Epithelial cell of esophagus (primary cell): ENCODE measurements at regions not wholly inside any gene's neighbourhood (a gene's known extent, or its start where the extent isn't known, plus 50 kb on each side); places are given as distances from the start of the nearest gene placed in this dataset.

ENCODE experiments used
- DNase-seq: peaks from one replicate; pipeline ENCODE4 v3.0.0; 2010; ENCODE audit warnings: low read depth
- H3K4me3 ChIP-seq: 2 replicates; pipeline ENCODE4 v1.5.1; 2011; ENCODE audit warnings: mild to moderate bottlenecking, low read length, control low read depth
- TF ChIP-seq, protein P1 (sequence below): IDR thresholded peaks from 2 replicates; pipeline ENCODE4 v1.5.1; 2011; ENCODE audit warnings: low read depth, mild to moderate bottlenecking, low read length, control low read depth, inconsistent platforms; ENCODE audit not compliant: insufficient read depth; ENCODE audit errors: missing control alignments

- DNase-seq = peak; percentile 53
- no peak overlapping the region for H3K4me3 ChIP-seq
- TF ChIP-seq, protein P1, sequence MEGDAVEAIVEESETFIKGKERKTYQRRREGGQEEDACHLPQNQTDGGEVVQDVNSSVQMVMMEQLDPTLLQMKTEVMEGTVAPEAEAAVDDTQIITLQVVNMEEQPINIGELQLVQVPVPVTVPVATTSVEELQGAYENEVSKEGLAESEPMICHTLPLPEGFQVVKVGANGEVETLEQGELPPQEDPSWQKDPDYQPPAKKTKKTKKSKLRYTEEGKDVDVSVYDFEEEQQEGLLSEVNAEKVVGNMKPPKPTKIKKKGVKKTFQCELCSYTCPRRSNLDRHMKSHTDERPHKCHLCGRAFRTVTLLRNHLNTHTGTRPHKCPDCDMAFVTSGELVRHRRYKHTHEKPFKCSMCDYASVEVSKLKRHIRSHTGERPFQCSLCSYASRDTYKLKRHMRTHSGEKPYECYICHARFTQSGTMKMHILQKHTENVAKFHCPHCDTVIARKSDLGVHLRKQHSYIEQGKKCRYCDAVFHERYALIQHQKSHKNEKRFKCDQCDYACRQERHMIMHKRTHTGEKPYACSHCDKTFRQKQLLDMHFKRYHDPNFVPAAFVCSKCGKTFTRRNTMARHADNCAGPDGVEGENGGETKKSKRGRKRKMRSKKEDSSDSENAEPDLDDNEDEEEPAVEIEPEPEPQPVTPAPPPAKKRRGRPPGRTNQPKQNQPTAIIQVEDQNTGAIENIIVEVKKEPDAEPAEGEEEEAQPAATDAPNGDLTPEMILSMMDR = no peak
Observed at GRCh38 chr9:90032296-90033027, 427.6 kb downstream of the GADD45G start.

DNA sequence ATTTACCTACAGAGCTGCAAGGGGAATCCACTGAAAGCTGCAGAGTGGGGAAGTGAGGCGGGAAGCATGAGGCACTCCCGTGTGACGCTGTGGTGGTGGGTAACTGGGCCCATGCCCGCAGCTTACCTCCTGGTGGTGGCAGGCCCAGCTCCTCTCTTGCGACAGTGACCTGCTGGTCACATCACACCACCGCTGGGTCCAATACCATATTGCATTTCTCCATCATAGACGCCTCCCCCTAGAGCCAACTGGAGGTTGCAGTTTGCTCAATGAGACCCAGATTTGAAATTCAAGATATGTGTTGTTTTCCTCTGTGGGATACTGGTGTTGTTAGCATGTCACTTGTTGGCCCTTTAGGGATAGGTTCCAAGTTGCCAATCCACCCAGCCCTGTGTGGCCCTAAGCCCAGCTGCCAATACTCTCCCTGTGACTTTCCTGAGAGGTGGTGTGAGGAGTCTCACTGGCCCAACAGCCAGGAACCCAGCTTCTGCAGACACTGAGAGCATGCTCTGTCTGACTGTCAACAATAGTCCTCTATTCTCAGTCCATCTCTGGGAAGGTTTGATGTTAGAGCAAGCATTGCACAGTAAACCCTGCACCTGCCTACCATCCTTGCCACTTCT is 428.3 kb downstream of the GADD45G start:
- no peak overlapping the region for H3K4me3 ChIP-seq
- no peak for DNase-seq
- TF ChIP-seq, protein P1 = no peak

- no peak overlapping the region for H3K4me3 ChIP-seq
- TF ChIP-seq, protein P1 = no peak
- peak; percentile 52 for DNase-seq
Observed at GRCh38 chr9:90034071-90034470, 429.3 kb downstream of the GADD45G start.

GRCh38 chr9:90035471-90035870 is 430.7 kb downstream of the GADD45G start:
- no peak for DNase-seq
- TF ChIP-seq, protein P1 = no peak

GRCh38 chr9:90037146-90037797 is 432.5 kb downstream of the GADD45G start:
- H3K4me3 ChIP-seq = no peak overlapping the region
- TF ChIP-seq, protein P1 = no peak
- DNase-seq = no peak

More at GRCh38 chr9:90035471-90035870, 430.7 kb downstream of the GADD45G start:
- H3K4me3 ChIP-seq = no peak overlapping the region

GRCh38 chr9:90038763-90039162 is 434.0 kb downstream of the GADD45G start:
- DNase-seq = no peak
- no peak overlapping the region for H3K4me3 ChIP-seq
- TF ChIP-seq, protein P1 = no peak
